22Rv1 (cell line): ENCODE measurements at regions not wholly inside any gene's neighbourhood (a gene's known extent, or its start where the extent isn't known, plus 50 kb on each side); places are given as distances from the start of the nearest gene placed in this dataset.

ENCODE experiments used
- H3K27ac ChIP-seq: fragments of 450-650 bp; 2 replicates; pipeline ENCODE4 v1.5.1; 2017
- CTCF ChIP-seq: fragments of 450-650 bp; IDR thresholded peaks from 2 replicates; pipeline ENCODE4 v1.5.1; 2017; ENCODE audit warnings: mild to moderate bottlenecking
- ZFX ChIP-seq: fragments of 450-650 bp; IDR thresholded peaks from 2 replicates; pipeline ENCODE4 v1.6.1; 2017; ENCODE audit warnings: antibody characterized with exemption, borderline replicate concordance

DNA sequence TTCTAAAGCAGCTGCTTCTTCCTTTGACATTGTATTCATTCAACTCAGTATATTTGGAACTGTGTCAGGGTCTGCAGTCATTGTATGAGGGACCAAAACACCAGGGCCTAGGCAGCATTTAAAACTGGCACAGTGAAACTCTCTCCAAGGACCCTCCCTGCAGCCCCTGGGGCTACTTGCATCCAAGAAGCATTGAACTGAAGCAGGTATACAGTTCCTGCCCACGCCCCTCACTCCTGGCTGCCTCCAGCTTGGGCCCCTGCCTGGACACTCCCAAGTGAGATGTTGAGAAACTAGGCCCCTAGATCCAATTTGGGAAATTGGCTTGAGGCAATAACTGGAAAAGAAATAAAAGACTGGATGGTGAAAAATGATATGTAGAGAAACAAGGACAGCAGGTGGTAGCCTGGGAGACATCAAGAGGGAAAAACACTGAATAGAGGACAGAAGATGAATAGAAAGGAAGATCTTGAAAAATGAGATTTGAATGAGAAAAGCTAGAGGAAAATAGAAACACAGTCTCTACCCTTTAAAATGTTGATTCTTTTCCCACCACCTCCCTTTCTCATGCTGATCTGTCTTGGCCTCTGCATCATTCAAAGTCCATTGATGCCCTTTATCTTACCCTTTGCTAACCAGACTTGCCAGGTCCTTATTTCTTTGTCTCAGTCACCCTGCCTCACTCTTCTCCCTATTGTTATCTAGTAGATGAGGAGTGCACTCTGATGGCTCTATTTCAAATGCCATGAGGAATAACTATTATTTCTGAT, 368.8 kb upstream of the CDH8 start:
- TF ChIP-seq CTCF (no peak), ZFX (no peak)
- no peak overlapping the region for H3K27ac ChIP-seq

DNA sequence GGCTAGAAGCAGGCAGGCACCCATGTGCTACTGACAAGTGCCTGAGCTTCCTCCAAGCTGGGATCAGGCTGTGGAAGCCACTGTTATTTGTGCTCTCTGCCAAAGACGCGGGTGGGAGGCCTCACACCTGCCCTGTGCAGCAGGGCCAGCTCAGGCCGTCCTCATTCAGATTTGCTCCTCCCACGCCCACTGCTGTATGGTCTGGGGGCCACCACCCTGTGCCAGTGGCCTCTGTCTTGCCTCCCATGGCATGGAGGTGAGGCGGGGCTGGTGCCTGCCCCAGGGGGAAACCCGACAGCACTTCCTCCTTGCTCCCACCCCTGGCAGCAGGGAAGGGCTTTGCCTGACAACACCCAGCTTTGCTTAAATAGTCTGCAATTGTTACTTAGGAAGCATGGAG, 356.5 kb upstream of the CDH8 start:
- no peak overlapping the region for H3K27ac ChIP-seq
- TF ChIP-seq ZFX: no peak
- no peak for TF ChIP-seq CTCF

GRCh38 chr16:62391940-62392339, 355.7 kb upstream of the CDH8 start:
- no peak overlapping the region for H3K27ac ChIP-seq
- TF ChIP-seq ZFX (no peak), CTCF (no peak)

- TF ChIP-seq CTCF (no peak), ZFX (no peak)
- H3K27ac ChIP-seq: no peak overlapping the region
Observed at GRCh38 chr16:62391134-62391533, 354.9 kb upstream of the CDH8 start.

GRCh38 chr16:62390214-62390613, 354.0 kb upstream of the CDH8 start:
- no peak overlapping the region for H3K27ac ChIP-seq
- no peak for TF ChIP-seq ZFX
- no peak for TF ChIP-seq CTCF

GRCh38 chr16:62386411-62386810, 350.2 kb upstream of the CDH8 start:
- H3K27ac ChIP-seq: no peak overlapping the region
- TF ChIP-seq ZFX (no peak), CTCF (no peak)

GRCh38 chr16:62383941-62384340, 347.7 kb upstream of the CDH8 start:
- no peak overlapping the region for H3K27ac ChIP-seq
- no peak for TF ChIP-seq CTCF
- TF ChIP-seq ZFX: no peak
